ENCODE measurements at regions not wholly inside any gene's neighbourhood (a gene's known extent, or its start where the extent isn't known, plus 50 kb on each side); places are given as distances from the start of the nearest gene placed in this dataset.

GRCh38 chr7:25279705-25280104 lies 51.4 kb upstream of the NPVF start:
- Mint-ChIP-seq H3K4me1 (ENCODE audit: low read depth) (no peaks in the 10 kb centered on the region), H3K27ac (no peak overlapping the region), H3K4me3 (no peak overlapping the region), H3K9me3 (no peaks in the 10 kb centered on the region), H3K27me3 (no peaks in the 10 kb centered on the region), H3K36me3 (ENCODE audit: low read depth) (no peaks in the 10 kb centered on the region)
- Histone ChIP-seq H3K36me3 (ENCODE audit: insufficient read depth, low read length) (no peaks in the 10 kb centered on the region), H3K27me3 (ENCODE audit: control insufficient read depth in 1 of 2, insufficient read depth in 2 of 2, low read length in 2 of 2) (peaks cover 0 to 4% of the 10 kb centered on the region in 2 experiments), H3K4me1 (ENCODE audit: insufficient read depth, low read length) (no peaks in the 10 kb centered on the region), H3K9me3 (ENCODE audit: control insufficient read depth in 1 of 2, insufficient read depth in 1 of 2, low read length in 2 of 2) (no peaks in the 10 kb centered on the region), H3K27ac (ENCODE audit: low read depth in 1 of 2, low read length in 2 of 2) (no peak overlapping the region), H3K4me3 (ENCODE audit: low read length) (no peak overlapping the region)
- TF ChIP-seq CTCF (IDR thresholded peaks at IDR 0.05) = no peak
- CTCF ChIA-PET = no interaction called here
- intact Hi-C loops (cut with DNase I, micrococcal nuclease) = no loop called here
- ATAC-seq (ENCODE audit: poor library complexity) = no peak
- POLR2A ChIA-PET = no interaction called here
- no peak for DNase-seq

GRCh38 chr7:25280181-25280580 lies 51.9 kb upstream of the NPVF start:
- intact Hi-C loops (cut with DNase I, micrococcal nuclease) = no loop called here
- no peaks in the 10 kb centered on the region for H3K27me3 Mint-ChIP-seq
- Histone ChIP-seq H3K27me3 (ENCODE audit: control insufficient read depth in 1 of 2, insufficient read depth in 2 of 2, low read length in 2 of 2) (peaks cover 0 to 4% of the 10 kb centered on the region in 2 experiments), H3K36me3 (ENCODE audit: insufficient read depth, low read length) (no peaks in the 10 kb centered on the region), H3K9me3 (ENCODE audit: control insufficient read depth in 1 of 2, insufficient read depth in 1 of 2, low read length in 2 of 2) (no peaks in the 10 kb centered on the region), H3K4me1 (ENCODE audit: insufficient read depth, low read length) (no peaks in the 10 kb centered on the region), H3K4me3 (ENCODE audit: low read length) (no peak overlapping the region), H3K27ac (ENCODE audit: low read depth in 1 of 2, low read length in 2 of 2) (no peak overlapping the region)
- no peaks in the 10 kb centered on the region for H3K4me1 Mint-ChIP-seq (ENCODE audit: low read depth)
- H3K36me3 Mint-ChIP-seq (ENCODE audit: low read depth) = no peaks in the 10 kb centered on the region
- no peak for ATAC-seq (ENCODE audit: poor library complexity)
- no peak for TF ChIP-seq CTCF (IDR thresholded peaks at IDR 0.05)
- H3K27ac Mint-ChIP-seq = no peak overlapping the region
- H3K9me3 Mint-ChIP-seq = no peaks in the 10 kb centered on the region
- CTCF ChIA-PET = no interaction called here
- no peak for DNase-seq
- POLR2A ChIA-PET = no interaction called here
- no peak overlapping the region for H3K4me3 Mint-ChIP-seq

GRCh38 chr7:25282194-25282593 lies 53.9 kb upstream of the NPVF start:
- Histone ChIP-seq H3K9me3 (ENCODE audit: control insufficient read depth in 1 of 2, insufficient read depth in 1 of 2, low read length in 2 of 2) (no peaks in the 10 kb centered on the region), H3K36me3 (ENCODE audit: insufficient read depth, low read length) (no peaks in the 10 kb centered on the region), H3K4me1 (ENCODE audit: insufficient read depth, low read length) (no peaks in the 10 kb centered on the region), H3K4me3 (ENCODE audit: low read length) (no peak overlapping the region), H3K27me3 (ENCODE audit: control insufficient read depth in 1 of 2, insufficient read depth in 2 of 2, low read length in 2 of 2) (peaks cover 0 to 4% of the 10 kb centered on the region in 2 experiments), H3K27ac (ENCODE audit: low read depth in 1 of 2, low read length in 2 of 2) (no peak overlapping the region)
- Mint-ChIP-seq H3K4me1 (ENCODE audit: low read depth) (no peaks in the 10 kb centered on the region), H3K36me3 (ENCODE audit: low read depth) (no peaks in the 10 kb centered on the region), H3K27ac (no peak overlapping the region), H3K9me3 (no peaks in the 10 kb centered on the region), H3K27me3 (peaks cover 10% of the 10 kb centered on the region), H3K4me3 (no peak overlapping the region)
- ChIA-PET POLR2A (no interaction called here), CTCF (no interaction called here)
- no peak for TF ChIP-seq CTCF (IDR thresholded peaks at IDR 0.05)
- DNase-seq (no peak), ATAC-seq (ENCODE audit: poor library complexity) (no peak)
- intact Hi-C loops (cut with DNase I, micrococcal nuclease) = no loop called here
